Activated CD8-positive, alpha-beta memory T cell treated with anti-CD3 and anti-CD28 coated beads, Interleukin-2, amount 50 U/mL, for 4 hours (primary cell): ENCODE measurements at regions not wholly inside any gene's neighbourhood (a gene's known extent, or its start where the extent isn't known, plus 50 kb on each side); places are given as distances from the start of the nearest gene placed in this dataset.

Experiments
- DNase-seq: peaks from one replicate; pipeline ENCODE4 v3.0.0-alpha.2; 2020

GRCh38 chr22:48755059-48755949 is 1072.4 kb downstream of the BRD1 start:
- DNase-seq: no peak

DNA sequence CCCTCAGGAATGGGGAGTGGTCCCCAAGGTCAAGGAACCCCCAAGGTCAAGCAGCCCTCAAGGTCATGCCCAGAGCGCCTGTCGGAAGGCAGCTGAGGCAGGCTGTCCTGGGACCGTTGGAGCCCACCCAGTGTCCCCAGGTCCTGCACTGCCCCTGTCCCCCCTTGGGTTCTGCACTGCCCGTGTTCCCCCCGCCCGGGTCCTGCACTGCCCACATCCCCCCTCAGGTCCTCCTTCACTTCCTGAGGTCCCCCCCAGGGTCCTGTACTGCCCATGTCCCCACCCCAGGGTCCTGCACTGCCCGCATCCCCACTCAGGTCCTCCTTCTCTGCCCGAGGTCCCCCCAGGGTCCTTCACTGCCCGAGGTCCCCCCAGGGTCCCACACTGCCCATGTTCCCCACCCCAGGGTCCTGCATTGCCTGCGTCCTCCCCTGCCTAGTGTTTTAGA is 1073.0 kb downstream of the BRD1 start:
- DNase-seq: no peak

- no peak for DNase-seq
These were observed 1073.7 kb downstream of the BRD1 start for GRCh38 chr22:48753752-48754517.

GRCh38 chr22:48753381-48753730 is 1074.3 kb downstream of the BRD1 start:
- no peak for DNase-seq

- no peak for DNase-seq
These were observed 1075.0 kb downstream of the BRD1 start for GRCh38 chr22:48752451-48753380.

DNA sequence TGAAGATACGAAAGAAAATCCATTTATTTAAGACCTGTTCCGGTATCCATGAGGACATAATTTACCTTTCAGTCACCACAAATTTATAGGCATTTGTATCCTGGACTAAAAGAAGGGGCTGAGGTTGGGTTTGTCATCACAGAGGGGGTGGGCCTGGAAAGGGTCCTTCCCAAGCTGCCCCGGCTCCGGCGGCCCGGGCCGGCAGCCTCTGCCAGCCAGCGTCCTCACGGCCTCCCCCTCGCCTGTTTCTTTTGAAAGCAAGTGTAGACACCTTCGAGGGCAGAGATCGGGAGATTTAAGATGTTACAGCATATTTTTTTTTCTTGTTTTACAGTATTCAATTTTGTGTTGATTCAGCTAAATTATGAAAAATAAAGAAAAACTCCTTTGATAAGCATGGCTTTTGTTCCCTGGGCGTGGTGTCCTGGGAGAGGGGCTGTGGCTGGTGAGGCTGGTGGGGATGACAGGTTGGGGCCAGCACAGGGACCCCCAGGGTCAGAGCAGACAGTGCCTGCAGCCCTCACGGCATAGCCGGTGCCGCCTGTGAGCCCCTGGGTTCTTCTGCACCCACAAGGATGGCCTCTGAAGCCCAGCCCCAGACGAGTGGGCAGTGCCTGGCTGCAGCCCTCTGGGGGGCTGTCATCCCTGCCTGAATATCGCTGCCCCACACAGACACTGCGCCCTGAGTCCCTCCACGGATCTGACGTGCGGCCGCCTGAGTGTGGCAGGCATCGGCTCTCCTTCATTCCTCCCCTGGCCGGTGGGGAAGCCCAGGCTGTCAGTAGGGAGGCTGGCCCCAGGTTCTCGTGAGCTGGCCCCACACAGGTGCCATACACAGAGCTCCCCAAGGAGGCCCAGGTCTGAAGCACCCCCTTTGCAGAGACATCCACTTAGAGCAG is 1075.9 kb downstream of the BRD1 start:
- no peak for DNase-seq

DNA sequence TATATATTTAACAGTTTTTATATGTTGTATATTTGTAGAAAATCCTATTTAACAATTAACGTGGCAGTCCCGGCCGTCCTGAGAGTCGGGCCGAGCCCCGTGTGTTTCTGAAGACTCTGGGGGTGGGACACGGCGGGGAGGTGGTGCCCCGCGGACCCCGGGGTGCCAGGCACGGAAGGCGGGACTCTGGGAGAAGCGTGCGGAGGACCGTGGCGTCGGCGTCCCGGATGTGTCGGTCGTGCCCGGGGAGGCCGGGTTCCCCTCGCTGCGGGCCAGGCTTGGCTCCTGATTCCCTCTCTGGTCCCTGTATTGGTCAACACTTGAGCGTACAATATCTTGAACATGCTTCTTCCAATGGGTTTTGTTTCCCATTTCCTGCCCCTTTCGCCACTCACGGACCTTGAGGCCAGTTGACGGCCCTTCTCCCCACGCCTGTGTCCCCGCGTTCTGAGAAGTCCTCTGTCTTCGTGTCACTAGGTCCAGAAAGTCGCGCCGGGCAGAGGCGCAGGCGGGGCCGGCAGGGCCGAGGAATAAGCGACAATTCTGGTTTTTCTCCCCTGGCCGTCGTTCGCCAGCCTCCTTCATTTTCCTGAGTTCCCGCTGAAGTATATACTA is 1076.7 kb downstream of the BRD1 start:
- DNase-seq: no peak

- DNase-seq: no peak
These were observed 1077.4 kb downstream of the BRD1 start for GRCh38 chr22:48750282-48750681.

GRCh38 chr22:48749555-48750227 is 1078.0 kb downstream of the BRD1 start:
- DNase-seq: no peak

GRCh38 chr22:48748860-48749554 is 1078.7 kb downstream of the BRD1 start:
- DNase-seq: no peak

GRCh38 chr22:48748113-48748859 is 1079.4 kb downstream of the BRD1 start:
- no peak for DNase-seq

DNA sequence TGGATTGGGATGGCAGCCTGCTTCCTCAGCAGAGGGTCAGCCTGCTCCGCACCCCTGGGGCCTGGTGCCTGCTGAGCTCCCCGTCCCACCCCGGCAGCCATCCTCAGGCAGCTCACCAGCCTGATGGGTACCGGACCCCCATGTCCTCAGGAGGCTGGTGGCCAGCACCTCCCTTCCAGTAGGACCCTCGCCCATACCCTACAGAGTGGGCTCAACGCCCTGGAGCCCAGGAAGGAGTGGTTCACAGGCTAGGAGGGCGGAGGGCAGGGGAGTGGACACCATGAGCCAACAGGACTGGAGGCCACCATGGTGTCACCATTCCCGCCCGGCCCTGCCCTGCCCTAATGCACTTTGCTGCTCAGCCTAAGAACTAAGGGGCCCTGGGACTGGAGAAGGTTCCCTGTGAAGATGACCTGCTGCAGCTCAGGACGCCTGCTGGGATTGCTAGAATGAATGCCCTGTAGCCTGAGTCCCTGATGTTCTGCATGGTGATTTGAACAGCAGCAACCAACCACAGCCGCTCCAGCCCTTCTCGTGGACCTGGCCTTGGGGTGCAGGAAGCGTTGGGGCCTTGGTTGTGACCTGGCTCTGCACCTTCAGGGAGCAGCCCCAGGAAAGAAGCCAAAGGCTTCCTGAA is 1080.8 kb downstream of the BRD1 start:
- no peak for DNase-seq

GRCh38 chr22:48745842-48746788 is 1081.6 kb downstream of the BRD1 start:
- DNase-seq: no peak

DNA sequence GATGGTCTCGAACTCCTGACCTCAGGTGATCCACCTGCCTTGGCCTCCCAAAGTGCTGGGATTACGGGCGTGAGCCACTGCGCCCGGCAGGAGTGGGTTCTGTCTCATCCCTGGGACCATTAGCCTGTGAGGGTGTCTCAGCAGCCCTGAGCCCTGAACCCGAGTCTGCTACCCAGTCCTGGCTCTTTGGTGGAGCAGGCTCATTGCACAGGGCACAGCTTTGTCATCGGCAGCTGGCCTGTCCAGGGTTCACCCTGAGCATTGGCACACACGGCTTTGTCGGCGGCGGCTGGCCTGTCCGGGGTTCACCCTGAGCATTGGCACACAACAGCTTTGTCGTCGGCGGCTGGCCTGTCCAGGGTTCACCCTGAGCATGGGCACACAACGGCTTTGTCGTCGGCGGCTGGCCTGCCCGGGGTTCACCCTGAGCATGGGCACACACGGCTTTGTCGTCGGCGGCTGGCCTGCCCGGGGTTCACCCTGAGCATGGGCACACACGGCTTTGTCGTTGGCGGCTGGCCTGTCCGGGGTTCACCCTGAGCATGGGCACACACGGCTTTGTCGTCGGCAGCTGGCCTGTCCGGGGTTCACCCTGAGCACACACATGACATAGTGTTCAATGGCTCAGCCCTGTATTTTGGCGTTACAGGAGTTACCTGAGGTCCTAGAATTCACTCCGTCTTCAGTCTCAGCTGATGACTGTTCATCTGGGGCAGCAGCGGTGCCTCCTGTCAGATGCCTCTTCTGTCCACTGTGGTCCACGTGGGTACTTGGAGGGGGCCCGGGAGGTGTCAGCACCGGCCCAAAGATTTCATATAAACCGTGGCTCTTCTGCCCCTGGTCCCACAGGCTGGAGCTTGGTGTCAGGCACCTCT is 1082.5 kb downstream of the BRD1 start:
- DNase-seq: no peak

GRCh38 chr22:48744283-48744641 is 1083.4 kb downstream of the BRD1 start:
- no peak for DNase-seq

DNA sequence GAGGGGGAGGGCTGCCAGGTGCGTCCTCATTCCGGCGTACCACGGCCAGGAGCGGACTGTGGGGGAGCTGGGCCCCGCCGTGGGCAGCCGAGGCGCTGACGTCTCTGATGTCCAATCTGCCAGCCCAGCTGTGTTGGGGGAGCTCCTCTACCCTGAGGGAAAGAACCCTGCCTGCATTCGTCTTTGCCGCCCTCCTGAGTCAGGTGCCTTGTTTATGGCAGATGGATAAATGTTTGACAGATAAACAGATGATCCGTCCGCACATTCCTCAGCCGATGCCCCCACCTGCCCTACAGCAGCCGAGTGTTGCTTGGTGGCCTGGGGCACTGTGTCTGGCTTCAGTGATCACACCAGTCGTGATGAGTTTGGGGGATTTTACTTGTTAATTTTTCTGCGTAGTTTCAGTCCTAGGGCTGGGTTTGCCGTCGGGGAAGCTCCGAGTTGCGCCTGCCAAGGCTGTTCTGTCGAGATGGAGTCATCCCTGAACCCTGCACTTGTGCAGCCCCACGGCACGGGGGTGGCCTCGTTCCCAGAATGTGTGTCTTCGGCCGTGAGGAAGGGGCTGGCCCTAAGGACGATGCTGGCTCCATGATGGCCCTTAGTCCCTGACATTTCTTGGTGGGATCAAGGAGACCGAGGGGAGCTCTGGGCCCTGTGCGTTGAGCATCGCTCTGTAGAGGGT is 1083.9 kb downstream of the BRD1 start:
- DNase-seq: no peak
